OCI-LY1 (cell line): ENCODE measurements at regions not wholly inside any gene's neighbourhood (a gene's known extent, or its start where the extent isn't known, plus 50 kb on each side); places are given as distances from the start of the nearest gene placed in this dataset.

Source experiments
- CTCF ChIP-seq: fragments of 200-600 bp; sonication (generic), shearing (Covaris generic); IDR thresholded peaks from 2 replicates; pipeline ENCODE4 v1.5.1; 2017; ENCODE audit warnings: mild to moderate bottlenecking, antibody characterized with exemption, low read length, moderate library complexity, mixed read lengths
- EZH2 ChIP-seq: fragments of 200-600 bp; sonication (generic), shearing (Covaris generic); IDR thresholded peaks from 2 replicates; pipeline ENCODE4 v1.8.0; 2017; ENCODE audit warnings: borderline replicate concordance, mixed run types, mild to moderate bottlenecking, antibody characterized with exemption, low read length, moderate library complexity, mixed read lengths

GRCh38 chr12:88703790-88704189, 123.5 kb upstream of the KITLG start:
- no peak for TF ChIP-seq CTCF
- TF ChIP-seq EZH2 = no peak
